OCI-LY7 (cell line): ENCODE measurements at regions not wholly inside any gene's neighbourhood (a gene's known extent, or its start where the extent isn't known, plus 50 kb on each side); places are given as distances from the start of the nearest gene placed in this dataset.

Experiments
- EZH2phosphoT487 ChIP-seq: fragments of 200-600 bp; sonication (generic); IDR thresholded peaks from 2 replicates; pipeline ENCODE4 v1.6.1; 2018; ENCODE audit warnings: low read depth, borderline replicate concordance, mild to moderate bottlenecking, mixed run types, antibody characterized with exemption, low read length, moderate library complexity, mixed read lengths
- TF ChIP-seq, protein P1 (sequence below): fragments of 200-600 bp; sonication (generic); conservative IDR thresholded peaks from 2 replicates; pipeline ENCODE4 v1.5.1; 2014; ENCODE audit warnings: mild to moderate bottlenecking, antibody characterized with exemption, low read length, moderate library complexity, mixed read lengths

DNA sequence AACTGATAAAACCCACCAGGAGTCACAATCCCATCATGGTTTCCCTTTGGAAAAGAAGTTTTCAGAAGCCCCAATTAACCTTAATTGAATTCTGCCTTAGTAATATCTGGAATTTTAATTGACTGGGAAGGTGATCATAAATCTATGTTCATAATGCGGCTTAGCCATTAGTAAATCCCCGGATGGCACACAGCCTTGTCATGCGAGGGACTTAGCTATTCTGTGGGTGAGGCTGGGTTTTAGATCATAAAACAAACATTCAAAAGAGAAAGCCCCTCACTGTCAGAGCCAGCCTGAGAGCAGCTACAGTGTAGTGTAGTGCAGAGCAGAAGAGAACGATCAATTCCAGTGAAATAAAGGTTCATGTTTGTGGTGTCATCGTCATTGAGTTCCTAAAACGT is 124.0 kb upstream of the NOCT start:
- TF ChIP-seq, protein P1, sequence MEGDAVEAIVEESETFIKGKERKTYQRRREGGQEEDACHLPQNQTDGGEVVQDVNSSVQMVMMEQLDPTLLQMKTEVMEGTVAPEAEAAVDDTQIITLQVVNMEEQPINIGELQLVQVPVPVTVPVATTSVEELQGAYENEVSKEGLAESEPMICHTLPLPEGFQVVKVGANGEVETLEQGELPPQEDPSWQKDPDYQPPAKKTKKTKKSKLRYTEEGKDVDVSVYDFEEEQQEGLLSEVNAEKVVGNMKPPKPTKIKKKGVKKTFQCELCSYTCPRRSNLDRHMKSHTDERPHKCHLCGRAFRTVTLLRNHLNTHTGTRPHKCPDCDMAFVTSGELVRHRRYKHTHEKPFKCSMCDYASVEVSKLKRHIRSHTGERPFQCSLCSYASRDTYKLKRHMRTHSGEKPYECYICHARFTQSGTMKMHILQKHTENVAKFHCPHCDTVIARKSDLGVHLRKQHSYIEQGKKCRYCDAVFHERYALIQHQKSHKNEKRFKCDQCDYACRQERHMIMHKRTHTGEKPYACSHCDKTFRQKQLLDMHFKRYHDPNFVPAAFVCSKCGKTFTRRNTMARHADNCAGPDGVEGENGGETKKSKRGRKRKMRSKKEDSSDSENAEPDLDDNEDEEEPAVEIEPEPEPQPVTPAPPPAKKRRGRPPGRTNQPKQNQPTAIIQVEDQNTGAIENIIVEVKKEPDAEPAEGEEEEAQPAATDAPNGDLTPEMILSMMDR = no peak
- no peak for TF ChIP-seq EZH2phosphoT487
